Peyer's patch (tissue), 4 donors: ENCODE measurements at regions not wholly inside any gene's neighbourhood (a gene's known extent, or its start where the extent isn't known, plus 50 kb on each side); places are given as distances from the start of the nearest gene placed in this dataset.
"Not testable (repeated sequence)": the region's sequence is repeated elsewhere in the genome, so short reads cannot be mapped to it uniquely, and the experiment has no call there.

Experiments used
- POLR2A ChIP-seq, 2 donors: fragments of 450-650 bp; IDR thresholded peaks; one replicate each; pipeline ENCODE4 v1.5.1; 2017; ENCODE audit warnings: antibody characterized with exemption in 2 of 2, mild to moderate bottlenecking in 2 of 2, moderate library complexity in 2 of 2
- TF ChIP-seq, protein P1 (sequence below), 6 experiments: fragments of 450-650 bp in 4 of 6; fragments of 200-600 bp in 2 of 6; sonication (generic) in 1 of 6; IDR thresholded peaks; one replicate each; pipeline ENCODE4 v1.5.1; 2017 to 2019; ENCODE audit warnings: antibody characterized with exemption in 6 of 6, mild to moderate bottlenecking in 3 of 6, moderate library complexity in 1 of 6

GRCh38 chr14:28252124-28252523 is 514.5 kb upstream of the FOXG1 start:
- TF ChIP-seq, protein P1, sequence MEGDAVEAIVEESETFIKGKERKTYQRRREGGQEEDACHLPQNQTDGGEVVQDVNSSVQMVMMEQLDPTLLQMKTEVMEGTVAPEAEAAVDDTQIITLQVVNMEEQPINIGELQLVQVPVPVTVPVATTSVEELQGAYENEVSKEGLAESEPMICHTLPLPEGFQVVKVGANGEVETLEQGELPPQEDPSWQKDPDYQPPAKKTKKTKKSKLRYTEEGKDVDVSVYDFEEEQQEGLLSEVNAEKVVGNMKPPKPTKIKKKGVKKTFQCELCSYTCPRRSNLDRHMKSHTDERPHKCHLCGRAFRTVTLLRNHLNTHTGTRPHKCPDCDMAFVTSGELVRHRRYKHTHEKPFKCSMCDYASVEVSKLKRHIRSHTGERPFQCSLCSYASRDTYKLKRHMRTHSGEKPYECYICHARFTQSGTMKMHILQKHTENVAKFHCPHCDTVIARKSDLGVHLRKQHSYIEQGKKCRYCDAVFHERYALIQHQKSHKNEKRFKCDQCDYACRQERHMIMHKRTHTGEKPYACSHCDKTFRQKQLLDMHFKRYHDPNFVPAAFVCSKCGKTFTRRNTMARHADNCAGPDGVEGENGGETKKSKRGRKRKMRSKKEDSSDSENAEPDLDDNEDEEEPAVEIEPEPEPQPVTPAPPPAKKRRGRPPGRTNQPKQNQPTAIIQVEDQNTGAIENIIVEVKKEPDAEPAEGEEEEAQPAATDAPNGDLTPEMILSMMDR (IDR thresholded peaks at IDR 0.05) = not testable (repeated sequence)
- TF ChIP-seq POLR2A (IDR thresholded peaks at IDR 0.05) = not testable (repeated sequence)
